ENCODE measurements at regions not wholly inside any gene's neighbourhood (a gene's known extent, or its start where the extent isn't known, plus 50 kb on each side); places are given as distances from the start of the nearest gene placed in this dataset.

- Histone ChIP-seq H2AFZ (ENCODE audit: low read length) (no peak overlapping the region), H3K4me3 (ENCODE audit: low read depth, low read length, poor library complexity, severe bottlenecking) (no peak overlapping the region), H3K9me3 (ENCODE audit: low read length) (no peaks in the 10 kb centered on the region), H3K4me1 (ENCODE audit: insufficient read depth, low read length, poor library complexity, severe bottlenecking) (peaks cover 39% of the 10 kb centered on the region), H4K20me1 (ENCODE audit: insufficient read depth, low read length) (no peaks in the 10 kb centered on the region), H3K27ac (ENCODE audit: low read depth, low read length, poor library complexity, severe bottlenecking) (no peak overlapping the region), H3K4me2 (ENCODE audit: low read length) (no peak overlapping the region), H3K79me2 (ENCODE audit: insufficient read depth, low read depth, low read length) (no peaks in the 10 kb centered on the region), H3K9me2 (ENCODE audit: insufficient read depth, low read length) (no peaks in the 10 kb centered on the region), H3K36me3 (ENCODE audit: insufficient read depth, low read length) (no peaks in the 10 kb centered on the region)
- intact Hi-C loops (cut with micrococcal nuclease; ENCODE audit: unreplicated experiment) = no loop called here
- ChIA-PET POLR2A (interaction anchor here (0.6 to 1.2 kb wide), 3 partner anchors 8 to 209 kb away, joined by 3 read pairs; no protein-coding TSS in a partner anchor), CTCF (ENCODE audit: unreplicated experiment) (no interaction called here)
- DNase-seq (ENCODE audit: low spot score) = no peak
- no peak for TF ChIP-seq CTCF (conservative IDR thresholded peaks at IDR 0.05; ENCODE audit: low read length)
- no peak for TF ChIP-seq EZH2phosphoT487 (IDR thresholded peaks at IDR 0.05; ENCODE audit: borderline replicate concordance, low read depth, low read length)
- BruUV-seq (replicated peaks) = no TSS peak
Measured at GRCh38 chr1:201760516-201760915, 68.4 kb upstream of the IPO9 start.

DNA sequence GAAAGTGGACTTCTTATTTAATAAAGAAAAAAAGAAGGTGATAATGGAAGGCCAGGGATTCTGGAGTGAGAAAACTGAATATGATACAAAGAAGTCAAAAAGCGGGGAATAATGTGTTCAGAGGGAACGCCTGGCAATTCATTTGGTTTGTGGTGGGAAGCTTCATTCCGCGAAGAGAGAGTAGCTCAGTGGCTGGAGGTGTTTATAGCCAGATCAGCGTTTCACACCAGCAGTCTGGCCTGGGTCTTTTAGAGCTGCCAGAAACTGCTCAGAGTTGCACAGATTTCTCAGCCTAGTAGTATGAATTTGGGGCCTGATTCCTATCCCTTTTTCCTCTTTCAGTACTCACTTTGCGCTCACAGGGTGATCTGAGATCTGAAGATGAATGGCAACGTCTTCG, 67.8 kb upstream of the IPO9 start:
- DNase-seq (ENCODE audit: low spot score) = no peak
- no peaks in the 10 kb centered on the region for H3K79me2 ChIP-seq (ENCODE audit: insufficient read depth, low read depth, low read length)
- no peaks in the 10 kb centered on the region for H4K20me1 ChIP-seq (ENCODE audit: insufficient read depth, low read length)
- CTCF ChIA-PET (ENCODE audit: unreplicated experiment) = no interaction called here
- no peaks in the 10 kb centered on the region for H3K9me2 ChIP-seq (ENCODE audit: insufficient read depth, low read length)
- no peak overlapping the region for H3K4me3 ChIP-seq (ENCODE audit: low read depth, low read length, poor library complexity, severe bottlenecking)
- no TSS peak for BruUV-seq (replicated peaks)
- H3K9me3 ChIP-seq (ENCODE audit: low read length) = no peaks in the 10 kb centered on the region
- no peak overlapping the region for H3K4me2 ChIP-seq (ENCODE audit: low read length)
- POLR2A ChIA-PET = interaction anchor here (0.6 to 1.2 kb wide), 3 partner anchors 8 to 24 kb away, joined by 3 read pairs; no protein-coding TSS in a partner anchor
- peaks cover 33% of the 10 kb centered on the region for H3K4me1 ChIP-seq (ENCODE audit: insufficient read depth, low read length, poor library complexity, severe bottlenecking)
- H3K27ac ChIP-seq (ENCODE audit: low read depth, low read length, poor library complexity, severe bottlenecking) = no peak overlapping the region
- TF ChIP-seq CTCF (conservative IDR thresholded peaks at IDR 0.05; ENCODE audit: low read length) (no peak), EZH2phosphoT487 (IDR thresholded peaks at IDR 0.05; ENCODE audit: borderline replicate concordance, low read depth, low read length) (no peak)
- no peaks in the 10 kb centered on the region for H3K36me3 ChIP-seq (ENCODE audit: insufficient read depth, low read length)
- intact Hi-C loops (cut with micrococcal nuclease; ENCODE audit: unreplicated experiment) = no loop called here
- H2AFZ ChIP-seq (ENCODE audit: low read length) = no peak overlapping the region

- no peaks in the 10 kb centered on the region for H4K20me1 ChIP-seq (ENCODE audit: insufficient read depth, low read length)
- no peak overlapping the region for H2AFZ ChIP-seq (ENCODE audit: low read length)
- no TSS peak for BruUV-seq (replicated peaks)
- H3K9me2 ChIP-seq (ENCODE audit: insufficient read depth, low read length) = no peaks in the 10 kb centered on the region
- H3K79me2 ChIP-seq (ENCODE audit: insufficient read depth, low read depth, low read length) = no peaks in the 10 kb centered on the region
- ChIA-PET CTCF (ENCODE audit: unreplicated experiment) (no interaction called here), POLR2A (no interaction called here)
- H3K9me3 ChIP-seq (ENCODE audit: low read length) = no peaks in the 10 kb centered on the region
- no peak for DNase-seq (ENCODE audit: low spot score)
- no peak overlapping the region for H3K27ac ChIP-seq (ENCODE audit: low read depth, low read length, poor library complexity, severe bottlenecking)
- no peak overlapping the region for H3K4me3 ChIP-seq (ENCODE audit: low read depth, low read length, poor library complexity, severe bottlenecking)
- H3K4me1 ChIP-seq (ENCODE audit: insufficient read depth, low read length, poor library complexity, severe bottlenecking) = peaks cover 26% of the 10 kb centered on the region
- intact Hi-C loops (cut with micrococcal nuclease; ENCODE audit: unreplicated experiment) = no loop called here
- no peak overlapping the region for H3K4me2 ChIP-seq (ENCODE audit: low read length)
- TF ChIP-seq EZH2phosphoT487 (IDR thresholded peaks at IDR 0.05; ENCODE audit: borderline replicate concordance, low read depth, low read length) (no peak), CTCF (conservative IDR thresholded peaks at IDR 0.05; ENCODE audit: low read length) (no peak)
- H3K36me3 ChIP-seq (ENCODE audit: insufficient read depth, low read length) = no peaks in the 10 kb centered on the region
Measured at GRCh38 chr1:201761871-201762270, 67.1 kb upstream of the IPO9 start.

All from OCI-LY7 (cell line).